GM18909 (cell line): ENCODE measurements at regions not wholly inside any gene's neighbourhood (a gene's known extent, or its start where the extent isn't known, plus 50 kb on each side); places are given as distances from the start of the nearest gene placed in this dataset.

Experiments used
- ATAC-seq: cut with Tn5 transposase; IDR thresholded peaks from one replicate; pipeline ENCODE4 v1.9.1; 2021; ENCODE audit warnings: mild to moderate bottlenecking; ENCODE audit not compliant: unreplicated experiment, poor library complexity

- no peak for ATAC-seq
These were observed 248.6 kb upstream of the KLF4 start for GRCh38 chr9:107737987-107738743.

DNA sequence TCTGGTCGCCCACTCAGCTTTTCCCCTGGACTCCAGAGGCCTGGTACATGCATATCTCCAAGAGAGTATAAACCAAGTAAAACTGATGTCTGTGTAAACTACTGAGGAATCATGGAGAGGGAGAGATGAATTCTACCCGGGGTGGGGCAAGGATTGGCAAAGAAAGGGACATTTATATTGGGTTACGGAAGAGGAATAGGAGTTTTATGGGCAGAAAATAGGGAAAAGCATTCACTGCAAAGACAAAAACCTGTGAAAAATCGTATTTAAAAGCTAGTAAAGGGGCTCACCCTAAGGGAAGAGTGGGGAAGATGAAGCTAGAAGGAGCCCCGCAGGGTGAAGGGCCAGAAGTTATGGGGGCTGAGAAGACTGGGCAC lies 248.0 kb upstream of the KLF4 start:
- ATAC-seq: no peak

DNA sequence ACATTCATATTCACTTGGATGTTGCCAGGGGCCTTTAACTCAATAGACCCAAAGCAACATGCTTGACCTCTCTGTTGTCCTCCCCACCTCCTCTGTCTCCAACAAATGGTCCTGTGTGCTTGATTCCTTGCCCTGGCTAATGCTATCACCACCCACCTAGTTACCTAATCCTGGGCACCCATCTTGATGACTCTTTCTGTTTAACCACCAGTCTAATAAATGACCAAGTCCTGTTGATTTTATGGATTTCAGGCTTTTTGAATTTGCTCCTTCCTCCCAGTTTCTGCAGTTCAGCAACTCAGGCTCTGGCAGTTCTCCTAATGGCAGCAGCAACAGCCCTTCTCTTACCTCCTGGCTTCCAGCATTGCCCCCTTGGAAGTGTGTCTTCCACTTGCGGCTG lies 246.3 kb upstream of the KLF4 start:
- ATAC-seq: no peak

DNA sequence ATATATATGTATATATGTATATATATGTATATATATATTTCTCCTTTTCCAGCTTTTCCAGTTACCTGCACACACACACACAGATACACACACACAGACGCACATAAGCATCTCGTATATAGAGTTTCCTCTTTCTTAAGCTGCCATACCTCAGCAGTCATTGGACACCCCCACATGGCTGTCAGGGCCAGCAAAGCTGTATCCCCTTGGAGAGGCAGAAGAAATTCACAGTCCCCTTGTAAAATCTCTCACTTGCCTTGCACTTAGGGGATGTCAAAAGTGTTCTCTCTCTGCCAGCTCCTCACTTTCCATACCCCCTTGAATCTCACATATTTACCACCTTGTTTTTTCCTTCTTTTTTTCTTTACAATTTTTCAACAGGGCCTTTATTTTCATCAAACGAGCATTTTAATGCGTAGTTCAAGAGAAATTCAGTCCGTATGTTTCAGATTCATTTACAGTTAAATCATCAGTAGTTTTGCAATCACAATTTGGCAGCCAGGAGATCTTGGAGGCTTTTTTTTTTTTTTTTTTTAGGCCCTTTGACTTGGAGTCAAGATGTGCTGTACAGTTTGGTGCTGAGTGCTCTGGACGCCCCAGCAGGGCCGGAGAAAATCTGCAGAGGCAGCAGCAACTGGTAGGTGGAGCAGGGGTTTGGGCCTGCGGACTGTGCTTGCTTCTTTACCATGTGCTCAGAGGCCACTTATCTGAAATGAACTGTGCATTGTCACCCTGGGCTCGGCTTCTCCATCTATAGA lies 244.9 kb upstream of the KLF4 start:
- no peak for ATAC-seq

- no peak for ATAC-seq
These were observed 243.9 kb upstream of the KLF4 start for GRCh38 chr9:107733523-107733894.

DNA sequence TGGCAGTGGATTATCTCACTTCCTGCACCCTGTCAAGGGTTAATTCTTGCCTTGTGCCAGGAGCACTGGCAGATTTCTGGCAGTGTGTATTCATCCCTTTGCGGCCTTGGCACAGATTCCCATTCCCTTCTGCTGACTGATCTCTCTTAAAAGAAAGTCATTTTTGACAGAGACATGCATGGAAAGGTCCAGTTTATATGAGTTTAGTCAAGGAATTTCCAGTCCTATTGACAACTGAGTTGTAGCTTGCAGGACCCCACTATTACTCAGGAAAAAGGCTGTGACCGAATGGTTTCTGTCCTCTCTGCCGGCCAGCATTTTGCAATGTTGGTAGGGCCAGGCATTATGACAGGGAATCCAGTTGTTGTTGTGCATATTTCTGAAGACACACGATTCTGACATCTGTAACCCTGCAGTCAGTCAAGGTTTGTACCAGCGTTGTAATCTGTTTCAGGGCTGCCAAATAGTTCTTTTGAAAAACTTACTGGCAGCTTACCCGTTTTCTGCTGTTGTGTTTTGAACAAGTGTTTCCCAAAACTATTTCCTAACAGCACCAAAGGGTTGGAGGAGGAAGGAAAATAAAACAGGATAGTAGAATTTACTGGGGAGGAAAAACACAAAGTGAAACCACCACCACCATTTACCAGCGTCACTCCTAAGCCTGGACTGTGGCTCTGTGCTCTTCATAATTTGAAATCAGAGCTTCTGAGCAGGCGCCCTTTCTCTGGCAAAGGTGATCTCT lies 243.4 kb upstream of the KLF4 start:
- ATAC-seq: no peak

- ATAC-seq: no peak
These were observed 241.7 kb upstream of the KLF4 start for GRCh38 chr9:107731115-107731762.

GRCh38 chr9:107730666-107731065 lies 241.1 kb upstream of the KLF4 start:
- no peak for ATAC-seq

DNA sequence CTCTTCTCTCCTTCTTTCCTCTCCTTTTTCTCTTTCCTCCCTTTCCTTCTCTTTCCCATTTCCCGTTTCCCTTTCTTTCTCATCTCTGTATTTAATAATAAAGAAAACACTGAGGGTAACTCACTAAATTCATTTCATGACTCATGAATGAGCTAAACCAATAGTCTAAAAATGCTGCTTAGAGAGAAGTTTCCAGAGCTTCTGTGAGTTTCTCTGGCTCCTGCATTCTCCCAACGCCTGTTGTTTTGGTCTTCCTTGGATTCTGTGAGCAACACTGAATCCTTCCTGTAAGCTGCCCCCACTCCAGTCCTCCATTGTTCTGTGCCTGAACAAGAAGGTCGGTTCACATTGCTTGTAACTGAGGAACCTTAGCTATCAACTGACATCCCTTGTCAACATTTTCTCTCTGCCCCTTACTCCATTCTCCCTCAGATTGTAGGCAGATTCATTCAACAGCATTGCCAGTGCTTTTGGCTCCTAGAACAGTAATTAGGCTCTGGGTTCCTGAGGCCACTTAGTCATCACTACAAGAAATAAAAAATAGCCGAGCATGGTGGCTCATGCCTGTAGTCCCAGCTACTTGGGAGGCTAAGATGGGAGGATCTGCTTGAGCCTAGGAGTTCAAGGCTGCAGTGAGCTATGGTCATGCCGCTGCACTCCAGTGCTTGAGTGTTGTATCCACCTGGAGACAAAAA lies 237.7 kb upstream of the KLF4 start:
- ATAC-seq: no peak

GRCh38 chr9:107723015-107723414 lies 233.4 kb upstream of the KLF4 start:
- no peak for ATAC-seq

GRCh38 chr9:107721705-107722245 lies 232.2 kb upstream of the KLF4 start:
- ATAC-seq: no peak

- ATAC-seq: no peak
These were observed 230.9 kb upstream of the KLF4 start for GRCh38 chr9:107720501-107720900.

- no peak for ATAC-seq
These were observed 228.2 kb upstream of the KLF4 start for GRCh38 chr9:107717529-107718314.

DNA sequence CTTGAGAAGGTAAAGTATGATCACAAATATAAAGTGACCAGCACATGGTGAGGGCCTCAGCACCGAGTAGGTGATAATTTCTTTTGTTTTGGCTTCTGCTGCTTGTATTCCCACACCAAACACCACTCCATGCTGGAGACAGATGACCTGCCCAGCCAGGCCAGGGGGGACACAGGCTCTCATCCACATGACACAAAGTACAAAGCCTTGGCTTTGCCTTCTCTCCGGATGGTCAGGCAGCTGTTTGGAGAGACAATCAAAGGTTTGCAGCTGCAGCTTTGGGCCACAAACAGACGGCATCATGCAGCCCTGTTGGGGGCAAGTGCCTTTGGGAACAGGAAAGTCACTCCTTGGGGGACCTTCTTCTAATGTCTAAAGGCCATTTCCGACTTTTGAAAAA lies 226.2 kb upstream of the KLF4 start:
- no peak for ATAC-seq

DNA sequence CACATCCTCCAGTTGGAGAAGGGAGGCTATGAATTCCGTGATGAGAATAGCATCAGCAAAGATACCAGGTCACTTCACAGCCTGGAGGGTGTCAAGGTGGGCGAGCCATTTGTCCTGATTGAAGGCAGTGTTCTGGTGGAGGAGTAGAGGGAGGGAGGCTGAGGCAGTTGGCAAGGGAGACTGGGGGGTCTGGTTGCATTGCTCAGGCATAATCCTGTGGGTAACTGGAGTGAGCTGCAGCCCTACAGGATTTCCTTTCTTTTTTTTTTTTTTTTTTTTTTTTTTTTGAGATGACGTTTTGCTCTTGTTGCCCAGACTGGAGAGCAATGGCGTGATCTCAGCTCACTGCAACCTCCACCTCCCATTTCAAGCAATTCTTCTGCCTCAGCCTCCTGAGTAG lies 223.9 kb upstream of the KLF4 start:
- ATAC-seq: no peak

DNA sequence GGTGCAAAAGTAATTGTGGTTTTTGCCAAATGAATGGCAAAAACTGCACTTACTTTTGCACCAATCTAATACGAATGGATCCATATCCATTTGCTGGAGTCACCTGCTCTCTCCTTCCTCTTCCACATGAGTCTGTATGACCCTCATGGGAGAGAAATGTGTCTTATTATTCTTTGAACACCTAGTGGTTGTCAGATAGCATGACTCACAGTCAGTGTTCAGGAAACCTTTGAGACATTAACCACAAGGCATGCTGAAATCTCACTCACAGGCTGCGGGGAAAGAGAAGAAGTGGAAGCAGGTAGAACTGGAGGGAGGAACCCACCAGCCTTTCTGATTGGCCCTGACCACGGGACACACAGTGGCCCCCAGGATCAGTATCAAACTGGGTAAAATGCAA lies 222.8 kb upstream of the KLF4 start:
- ATAC-seq: no peak

DNA sequence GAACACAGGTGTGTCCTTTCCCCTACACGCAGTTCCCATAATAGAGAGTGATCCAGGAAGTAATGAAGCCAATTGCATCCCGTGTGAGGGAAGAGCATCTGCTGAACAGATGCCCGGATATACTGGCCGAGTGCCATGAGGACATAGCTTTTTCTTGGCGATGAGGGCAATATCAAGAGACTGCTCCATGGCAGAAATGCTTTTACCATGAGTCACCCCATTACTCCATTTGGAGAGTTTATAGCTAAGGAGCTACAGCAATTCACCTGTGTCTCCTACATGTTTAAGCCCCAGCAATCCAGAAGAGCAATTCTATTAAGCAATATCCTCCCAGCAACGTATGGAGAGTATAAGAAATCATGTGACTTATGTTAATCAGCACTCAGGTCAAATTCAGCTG lies 222.0 kb upstream of the KLF4 start:
- ATAC-seq: no peak

GRCh38 chr9:107710953-107711352 lies 221.4 kb upstream of the KLF4 start:
- no peak for ATAC-seq

- ATAC-seq: no peak
These were observed 221.0 kb upstream of the KLF4 start for GRCh38 chr9:107710546-107710945.
